Gastrocnemius medialis (tissue), 4 donors: ENCODE measurements at regions not wholly inside any gene's neighbourhood (a gene's known extent, or its start where the extent isn't known, plus 50 kb on each side); places are given as distances from the start of the nearest gene placed in this dataset.
"Not testable (repeated sequence)": the region's sequence is repeated elsewhere in the genome, so short reads cannot be mapped to it uniquely, and the experiment has no call there.

Experiments used
- ATAC-seq, 2 donors: fragments of 150-250 bp; one replicate each; pipeline ENCODE4 v1.9.1; 2016
- DNase-seq, 2 donors: peaks; one replicate each; pipeline ENCODE4 v3.0.0-alpha.2; 2019
- H3K27ac ChIP-seq, 4 donors: fragments of 200-600 bp; sonication (generic); 1 replicate in 1 of 4; 2 replicates in 3 of 4; pipeline ENCODE4 v1.5.1; 2016 to 2018; ENCODE audit warnings: mild to moderate bottlenecking in 2 of 4, moderate library complexity in 1 of 4
- H3K27me3 ChIP-seq, 3 donors: fragments of 200-600 bp; sonication (generic) in 2 of 3; 1 replicate in 1 of 3; 2 replicates in 2 of 3; pipeline versions ENCODE4 v1.5.1 to v1.6.0; 2016 to 2019; ENCODE audit warnings: mild to moderate bottlenecking in 1 of 3, moderate library complexity in 1 of 3
- H3K36me3 ChIP-seq, 2 donors: fragments of 200-600 bp; sonication (generic) in 1 of 2; one replicate each; pipeline ENCODE4 v1.5.1; 2017 to 2018
- H3K4me1 ChIP-seq, 2 donors: fragments of 200-600 bp; sonication (generic) in 1 of 2; one replicate each; pipeline ENCODE4 v1.5.1; 2016 to 2017; ENCODE audit warnings: mild to moderate bottlenecking in 2 of 2
- H3K4me3 ChIP-seq, 4 donors: fragments of 200-600 bp; sonication (generic) in 3 of 4; 1 replicate in 1 of 4; 2 replicates in 3 of 4; pipeline ENCODE4 v1.5.1; 2016 to 2019; ENCODE audit warnings: mild to moderate bottlenecking in 2 of 4
- H3K9me3 ChIP-seq, 3 donors: fragments of 200-600 bp; sonication (generic) in 2 of 3; 1 replicate in 1 of 3; 2 replicates in 2 of 3; pipeline ENCODE4 v1.5.1; 2016 to 2019
- POLR2A ChIP-seq, 2 donors: fragments of 450-650 bp; IDR thresholded peaks; one replicate each; pipeline ENCODE4 v1.6.1; 2017; ENCODE audit warnings: antibody characterized with exemption in 2 of 2, mild to moderate bottlenecking in 2 of 2, moderate library complexity in 2 of 2
- in situ Hi-C, 4 donors: fragments of 200-750 bp; cut with MboI; loops; one replicate each; pipeline versions ENCODE4 v1.15.0 to v1.8.0; 2017; ENCODE audit warnings: low sequenced_read_pairs in 4 of 4
- intact Hi-C: fragments of 100-400 bp; cut with DNase I; formaldehyde crosslinking; loops from one replicate; pipeline ENCODE4 v1.15.1; 2023; ENCODE audit warnings: low total_unique reads
- TF ChIP-seq, protein P1 (sequence below), 5 experiments: fragments of 450-650 bp in 3 of 5; fragments of 200-600 bp in 2 of 5; sonication (generic) in 2 of 5; IDR thresholded peaks in 4 of 5; conservative IDR thresholded peaks in 1 of 5; 1 replicate in 4 of 5; 2 replicates in 1 of 5; pipeline ENCODE4 v1.5.1; 2016 to 2019; ENCODE audit warnings: antibody characterized with exemption in 5 of 5, mild to moderate bottlenecking in 3 of 5, moderate library complexity in 3 of 5

DNA sequence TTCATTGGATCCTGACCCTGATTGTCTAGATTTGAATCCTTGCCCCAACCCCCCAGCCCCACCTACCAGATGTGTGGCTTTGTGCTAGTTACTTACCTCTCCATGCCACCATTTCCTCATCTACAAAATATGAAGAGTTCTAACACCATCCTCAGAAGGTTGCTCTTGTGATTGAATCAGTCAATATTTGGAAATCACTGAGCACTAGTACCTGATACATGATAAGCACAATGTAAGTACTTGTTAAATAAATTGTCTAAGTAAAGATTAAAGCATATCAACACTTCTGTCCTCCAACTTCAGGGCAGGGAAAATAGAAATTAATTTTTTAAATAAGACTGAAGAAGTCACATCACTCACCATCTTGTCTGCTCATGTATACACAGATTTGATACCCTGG is 249.6 kb upstream of the KLF3 start:
- DNase-seq: no peak
- H3K4me1 ChIP-seq: no peaks in the 10 kb centered on the region
- no peak for ATAC-seq
- H3K36me3 ChIP-seq: no peaks in the 10 kb centered on the region
- intact Hi-C loops (no loop called here), in situ Hi-C loops (loop anchor here in 1 of 4 donors (25.0 kb wide), 1 partner anchor 98 kb away; no protein-coding TSS in a partner anchor)
- TF ChIP-seq, protein P1, sequence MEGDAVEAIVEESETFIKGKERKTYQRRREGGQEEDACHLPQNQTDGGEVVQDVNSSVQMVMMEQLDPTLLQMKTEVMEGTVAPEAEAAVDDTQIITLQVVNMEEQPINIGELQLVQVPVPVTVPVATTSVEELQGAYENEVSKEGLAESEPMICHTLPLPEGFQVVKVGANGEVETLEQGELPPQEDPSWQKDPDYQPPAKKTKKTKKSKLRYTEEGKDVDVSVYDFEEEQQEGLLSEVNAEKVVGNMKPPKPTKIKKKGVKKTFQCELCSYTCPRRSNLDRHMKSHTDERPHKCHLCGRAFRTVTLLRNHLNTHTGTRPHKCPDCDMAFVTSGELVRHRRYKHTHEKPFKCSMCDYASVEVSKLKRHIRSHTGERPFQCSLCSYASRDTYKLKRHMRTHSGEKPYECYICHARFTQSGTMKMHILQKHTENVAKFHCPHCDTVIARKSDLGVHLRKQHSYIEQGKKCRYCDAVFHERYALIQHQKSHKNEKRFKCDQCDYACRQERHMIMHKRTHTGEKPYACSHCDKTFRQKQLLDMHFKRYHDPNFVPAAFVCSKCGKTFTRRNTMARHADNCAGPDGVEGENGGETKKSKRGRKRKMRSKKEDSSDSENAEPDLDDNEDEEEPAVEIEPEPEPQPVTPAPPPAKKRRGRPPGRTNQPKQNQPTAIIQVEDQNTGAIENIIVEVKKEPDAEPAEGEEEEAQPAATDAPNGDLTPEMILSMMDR (IDR thresholded peaks at IDR 0.05 in 4 of 5, conservative IDR thresholded peaks at IDR 0.05 in 1 of 5): no peak
- TF ChIP-seq POLR2A (IDR thresholded peaks at IDR 0.05): no peak
- H3K27ac ChIP-seq: no peak overlapping the region
- H3K27me3 ChIP-seq: no peaks in the 10 kb centered on the region
- no peak overlapping the region for H3K4me3 ChIP-seq
- H3K9me3 ChIP-seq: no peaks in the 10 kb centered on the region

DNA sequence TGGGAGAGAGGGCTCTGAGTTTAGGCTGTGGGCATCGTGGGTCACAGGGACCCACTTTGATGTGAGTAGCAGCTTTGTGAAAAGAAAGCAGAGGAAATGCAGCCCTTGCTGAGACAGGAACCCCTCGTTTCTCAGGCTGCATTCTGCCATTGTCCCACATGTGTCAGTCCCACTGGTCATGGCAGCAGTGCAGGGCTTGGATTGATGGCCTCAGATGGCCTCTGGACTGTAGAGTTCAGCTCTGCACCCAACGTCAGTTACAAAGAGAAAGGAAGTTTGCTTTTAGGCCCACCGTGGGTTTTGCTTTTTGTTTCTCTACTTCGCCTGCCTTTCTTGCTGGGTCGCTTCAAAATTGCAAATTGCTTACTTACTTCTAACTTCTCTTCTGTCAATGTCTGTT is 248.3 kb upstream of the KLF3 start:
- intact Hi-C loops (no loop called here), in situ Hi-C loops (loop anchor here in 1 of 4 donors (25.0 kb wide), 1 partner anchor 97 kb away; no protein-coding TSS in a partner anchor)
- no peak for ATAC-seq
- H3K27me3 ChIP-seq: no peaks in the 10 kb centered on the region
- no peaks in the 10 kb centered on the region for H3K9me3 ChIP-seq
- H3K4me3 ChIP-seq: no peak overlapping the region
- no peaks in the 10 kb centered on the region for H3K4me1 ChIP-seq
- no peak for DNase-seq
- H3K36me3 ChIP-seq: no peaks in the 10 kb centered on the region
- no peak for TF ChIP-seq POLR2A (IDR thresholded peaks at IDR 0.05)
- TF ChIP-seq, protein P1 (IDR thresholded peaks at IDR 0.05 in 4 of 5, conservative IDR thresholded peaks at IDR 0.05 in 1 of 5): no peak
- H3K27ac ChIP-seq: no peak overlapping the region

DNA sequence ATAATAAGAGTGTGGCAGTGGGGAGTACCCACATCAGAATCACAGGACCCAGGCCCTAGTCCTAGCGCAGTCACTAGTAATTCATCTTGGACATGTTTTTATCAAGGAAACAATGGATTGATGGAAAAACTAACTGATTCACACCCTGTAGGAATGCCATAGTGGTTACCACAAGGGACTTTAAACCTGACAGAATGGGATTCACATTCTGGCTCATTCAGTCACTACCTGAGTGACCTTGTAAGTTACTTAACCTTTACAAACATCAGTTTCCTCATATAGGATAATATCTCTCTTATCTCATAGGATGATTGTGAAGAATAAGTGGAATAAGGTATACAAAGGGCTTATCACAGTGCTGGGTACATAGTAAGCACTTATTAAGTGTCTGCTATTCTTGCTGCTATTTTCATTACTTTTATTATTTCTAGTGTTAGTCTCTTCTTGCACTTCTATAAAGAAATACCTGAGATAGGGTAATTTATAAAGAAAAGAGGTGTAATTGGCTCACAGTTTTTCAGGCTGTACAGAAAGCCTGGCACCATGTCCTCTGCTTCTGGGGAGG is 247.5 kb upstream of the KLF3 start:
- Histone ChIP-seq H3K36me3 (no peaks in the 10 kb centered on the region), H3K27me3 (no peaks in the 10 kb centered on the region), H3K4me1 (no peaks in the 10 kb centered on the region), H3K4me3 (no peak overlapping the region), H3K9me3 (no peaks in the 10 kb centered on the region), H3K27ac (no peak overlapping the region)
- in situ Hi-C loops (loop anchor here in 1 of 4 donors (25.0 kb wide), 1 partner anchor 96 kb away; no protein-coding TSS in a partner anchor), intact Hi-C loops (no loop called here)
- DNase-seq (no peak), ATAC-seq (no peak)
- TF ChIP-seq, protein P1 (IDR thresholded peaks at IDR 0.05 in 4 of 5, conservative IDR thresholded peaks at IDR 0.05 in 1 of 5): no peak
- TF ChIP-seq POLR2A (IDR thresholded peaks at IDR 0.05): no peak

DNA sequence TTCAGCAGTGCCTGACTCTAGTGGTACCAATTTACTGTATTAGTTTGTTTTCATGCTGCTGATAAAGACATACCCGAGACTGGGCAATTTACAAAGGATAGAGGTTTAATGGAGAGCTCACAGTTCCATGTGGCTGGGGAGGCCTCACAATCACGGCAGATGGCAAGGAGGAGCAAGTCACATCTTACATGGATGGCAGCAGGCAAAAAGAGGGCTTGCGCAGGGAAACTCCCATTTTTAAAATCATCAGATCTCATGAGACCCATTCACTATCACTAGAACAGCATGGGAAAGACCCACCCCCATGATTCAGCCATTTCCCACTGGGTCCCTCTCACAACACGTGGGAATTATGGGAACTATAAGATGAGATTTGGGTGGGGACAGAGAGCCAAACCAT is 243.7 kb upstream of the KLF3 start:
- DNase-seq, ATAC-seq, intact Hi-C loops, H3K27ac ChIP-seq, H3K27me3 ChIP-seq, H3K9me3 ChIP-seq, H3K4me1 ChIP-seq, H3K4me3 ChIP-seq, H3K36me3 ChIP-seq: not testable (repeated sequence)
- in situ Hi-C loops: loop anchor here in 1 of 4 donors (25.0 kb wide), 1 partner anchor 92 kb away; no protein-coding TSS in a partner anchor

DNA sequence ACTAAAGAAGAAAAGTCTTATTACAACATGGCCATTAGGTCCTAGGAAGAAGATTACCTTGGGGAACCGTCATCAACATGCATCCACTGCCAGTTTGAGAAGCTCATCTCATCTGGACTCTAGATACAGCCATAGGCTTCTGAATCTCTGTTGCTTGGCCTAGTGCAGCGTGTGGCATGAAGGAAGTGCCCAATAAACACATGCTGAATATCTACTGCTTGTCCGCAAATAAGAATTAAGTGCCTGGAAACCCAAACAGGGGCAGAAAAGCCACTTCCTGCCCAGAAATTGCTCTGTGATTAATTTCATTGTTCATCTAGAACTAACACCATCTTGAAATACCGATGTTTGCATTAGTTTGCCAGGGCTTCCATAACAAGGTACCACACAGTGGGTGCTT is 241.1 kb upstream of the KLF3 start:
- no peak overlapping the region for H3K27ac ChIP-seq
- no peaks in the 10 kb centered on the region for H3K9me3 ChIP-seq
- H3K36me3 ChIP-seq: no peaks in the 10 kb centered on the region
- in situ Hi-C loops (loop anchor here in 1 of 4 donors (25.0 kb wide), 1 partner anchor 89 kb away; no protein-coding TSS in a partner anchor), intact Hi-C loops (no loop called here)
- DNase-seq (no peak), ATAC-seq (no peak)
- TF ChIP-seq POLR2A (IDR thresholded peaks at IDR 0.05): no peak
- TF ChIP-seq, protein P1 (IDR thresholded peaks at IDR 0.05 in 4 of 5, conservative IDR thresholded peaks at IDR 0.05 in 1 of 5): no peak
- no peaks in the 10 kb centered on the region for H3K27me3 ChIP-seq
- H3K4me1 ChIP-seq: no peaks in the 10 kb centered on the region
- H3K4me3 ChIP-seq: no peak overlapping the region
